Stromal cell of bone marrow (primary cell): ENCODE measurements at regions not wholly inside any gene's neighbourhood (a gene's known extent, or its start where the extent isn't known, plus 50 kb on each side); places are given as distances from the start of the nearest gene placed in this dataset.

Experiments used
- DNase-seq: peaks from one replicate; pipeline ENCODE4 v3.0.0-alpha.2; 2012; ENCODE audit warnings: low read depth

GRCh38 chr3:76900596-76900995 lies 139.3 kb upstream of the ROBO2 start:
- DNase-seq, result no peak

GRCh38 chr3:76908156-76908555 lies 131.7 kb upstream of the ROBO2 start:
- no peak for DNase-seq

- DNase-seq, result no peak
These were observed 127.0 kb upstream of the ROBO2 start for GRCh38 chr3:76912841-76913383.

- no peak for DNase-seq
These were observed 122.5 kb upstream of the ROBO2 start for GRCh38 chr3:76917436-76917835.

- no peak for DNase-seq
These were observed 119.4 kb upstream of the ROBO2 start for GRCh38 chr3:76920511-76920910.

GRCh38 chr3:76923485-76923884 lies 116.4 kb upstream of the ROBO2 start:
- DNase-seq, result no peak

- DNase-seq, result no peak
These were observed 109.2 kb upstream of the ROBO2 start for GRCh38 chr3:76930712-76931111.

- DNase-seq, result no peak
These were observed 106.7 kb upstream of the ROBO2 start for GRCh38 chr3:76933245-76933644.

- DNase-seq, result no peak
These were observed 100.9 kb upstream of the ROBO2 start for GRCh38 chr3:76938962-76939361.

- DNase-seq, result no peak
These were observed 99.6 kb upstream of the ROBO2 start for GRCh38 chr3:76940181-76940770.

GRCh38 chr3:76941376-76941775 lies 98.5 kb upstream of the ROBO2 start:
- DNase-seq, result no peak

- no peak for DNase-seq
These were observed 97.8 kb upstream of the ROBO2 start for GRCh38 chr3:76942101-76942500.

- DNase-seq, result no peak
These were observed 96.8 kb upstream of the ROBO2 start for GRCh38 chr3:76943058-76943457.

- DNase-seq, result no peak
These were observed 96.2 kb upstream of the ROBO2 start for GRCh38 chr3:76943671-76944070.

GRCh38 chr3:76949033-76949432 lies 90.9 kb upstream of the ROBO2 start:
- no peak for DNase-seq

GRCh38 chr3:76949462-76949861 lies 90.4 kb upstream of the ROBO2 start:
- DNase-seq, result no peak

GRCh38 chr3:76950590-76950989 lies 89.3 kb upstream of the ROBO2 start:
- no peak for DNase-seq

- no peak for DNase-seq
These were observed 85.5 kb upstream of the ROBO2 start for GRCh38 chr3:76954412-76954811.

GRCh38 chr3:76958274-76958673 lies 81.6 kb upstream of the ROBO2 start:
- DNase-seq, result no peak

GRCh38 chr3:76958861-76959260 lies 81.0 kb upstream of the ROBO2 start:
- no peak for DNase-seq

GRCh38 chr3:76961284-76961683 lies 78.6 kb upstream of the ROBO2 start:
- DNase-seq, result no peak

GRCh38 chr3:76965122-76965725 lies 74.7 kb upstream of the ROBO2 start:
- no peak for DNase-seq

- DNase-seq, result no peak
These were observed 70.4 kb upstream of the ROBO2 start for GRCh38 chr3:76969471-76969870.

- DNase-seq, result no peak
These were observed 69.8 kb upstream of the ROBO2 start for GRCh38 chr3:76969996-76970615.
